CD14-positive monocyte (primary cell): ENCODE measurements at regions not wholly inside any gene's neighbourhood (a gene's known extent, or its start where the extent isn't known, plus 50 kb on each side); places are given as distances from the start of the nearest gene placed in this dataset.

Experiments used
- DNase-seq, 3 donors: peaks; one replicate each; pipeline ENCODE4 v3.0.0-alpha.2; 2011 to 2022
- H2AFZ ChIP-seq: 2 replicates; pipeline ENCODE4 v1.6.0; 2012; ENCODE audit warnings: mild to moderate bottlenecking, low read depth, low read length, inconsistent platforms; ENCODE audit not compliant: insufficient read depth, poor library complexity, severe bottlenecking
- H3K27ac ChIP-seq, 2 donors: 1 replicate in 1 of 2; 2 replicates in 1 of 2; pipeline ENCODE4 v1.5.1; 2012 to 2013; ENCODE audit warnings: low read length in 2 of 2, control low read depth in 1 of 2, inconsistent platforms in 1 of 2, low read depth in 1 of 2, mild to moderate bottlenecking in 1 of 2
- H3K27me3 ChIP-seq, 2 donors: one replicate each; pipeline versions ENCODE4 v1.6.0 to v1.6.1; 2011 to 2013; ENCODE audit warnings: low read length in 2 of 2; ENCODE audit not compliant: control insufficient read depth in 2 of 2, insufficient read depth in 2 of 2
- H3K36me3 ChIP-seq, 2 donors: replicated peaks in 1 of 2; 1 replicate in 1 of 2; 2 replicates in 1 of 2; pipeline versions ENCODE4 v1.5.1 to v1.6.1; 2012 to 2013; ENCODE audit warnings: low read length in 2 of 2, control low read depth in 1 of 2, inconsistent platforms in 1 of 2, mild to moderate bottlenecking in 1 of 2; ENCODE audit not compliant: insufficient read depth in 2 of 2, control insufficient read depth in 1 of 2
- H3K4me1 ChIP-seq, 2 donors: 1 replicate in 1 of 2; 2 replicates in 1 of 2; pipeline versions ENCODE4 v1.5.1 to v1.6.1; 2012 to 2013; ENCODE audit warnings: low read length in 2 of 2, control low read depth in 1 of 2, inconsistent platforms in 1 of 2, mild to moderate bottlenecking in 1 of 2, moderate library complexity in 1 of 2; ENCODE audit not compliant: insufficient read depth in 2 of 2, control insufficient read depth in 1 of 2
- H3K4me2 ChIP-seq: replicated peaks from 2 replicates; pipeline ENCODE3; 2012; ENCODE audit warnings: low read length, moderate library complexity, mild to moderate bottlenecking; ENCODE audit not compliant: poor library complexity, severe bottlenecking; ENCODE audit errors: extremely low read depth
- H3K4me3 ChIP-seq, 3 experiments: fragments of 200-600 bp in 1 of 3; sonication (generic) in 1 of 3; replicated peaks in 1 of 3; 1 replicate in 2 of 3; 2 replicates in 1 of 3; pipeline ENCODE4 v1.5.1; 2011 to 2013; ENCODE audit warnings: low read length in 3 of 3, mild to moderate bottlenecking in 3 of 3, control low read depth in 2 of 3, low read depth in 2 of 3, inconsistent platforms in 1 of 3, moderate library complexity in 1 of 3
- H3K79me2 ChIP-seq: 2 replicates; pipeline ENCODE4 v1.6.0; 2012; ENCODE audit warnings: mild to moderate bottlenecking, control low read depth, inconsistent platforms, low read length, moderate library complexity; ENCODE audit not compliant: insufficient read depth
- H3K9ac ChIP-seq: 2 replicates; pipeline ENCODE4 v1.6.0; 2017; ENCODE audit warnings: low read length, mild to moderate bottlenecking; ENCODE audit not compliant: insufficient read depth, poor library complexity, severe bottlenecking
- H3K9me3 ChIP-seq, 2 donors: replicated peaks in 1 of 2; 1 replicate in 1 of 2; 2 replicates in 1 of 2; pipeline versions ENCODE4 v1.5.1 to v1.6.1; 2012 to 2013; ENCODE audit warnings: low read length in 2 of 2, control low read depth in 1 of 2; ENCODE audit not compliant: control insufficient read depth in 1 of 2, insufficient read depth in 1 of 2
- H4K20me1 ChIP-seq: 2 replicates; pipeline ENCODE4 v1.6.0; 2012; ENCODE audit warnings: mild to moderate bottlenecking, low read length, control low read depth, moderate library complexity; ENCODE audit not compliant: insufficient read depth
- H3K27ac Mint-ChIP-seq, 7 donors: one replicate each; pipeline ENCODE4 v1.8.0; 2020; ENCODE audit warnings: mild to moderate bottlenecking in 7 of 7, mixed read lengths in 7 of 7, moderate library complexity in 6 of 7, inconsistent platforms in 2 of 7
- H3K27me3 Mint-ChIP-seq, 3 donors: one replicate each; pipeline ENCODE4 v1.8.0; 2021 to 2022; ENCODE audit warnings: low read depth in 3 of 3, mild to moderate bottlenecking in 3 of 3, mixed read lengths in 3 of 3, moderate library complexity in 3 of 3, inconsistent platforms in 1 of 3
- H3K36me3 Mint-ChIP-seq, 2 donors: one replicate each; pipeline ENCODE4 v1.8.0; 2020; ENCODE audit warnings: mixed read lengths in 2 of 2, inconsistent platforms in 1 of 2, mild to moderate bottlenecking in 1 of 2
- H3K4me1 Mint-ChIP-seq: one replicate; pipeline ENCODE4 v1.8.0; 2020; ENCODE audit warnings: mild to moderate bottlenecking, mixed read lengths
- H3K4me3 Mint-ChIP-seq, 2 donors: one replicate each; pipeline ENCODE4 v1.8.0; 2020; ENCODE audit warnings: mild to moderate bottlenecking in 2 of 2, mixed read lengths in 2 of 2, moderate library complexity in 1 of 2
- H3K9me3 Mint-ChIP-seq, 7 donors: one replicate each; pipeline ENCODE4 v1.8.0; 2020 to 2022; ENCODE audit warnings: mixed read lengths in 7 of 7, mild to moderate bottlenecking in 6 of 7, moderate library complexity in 6 of 7, inconsistent platforms in 2 of 7
- CTCF ChIP-seq: fragments of 200-600 bp; IDR thresholded peaks from one replicate; pipeline ENCODE4 v1.8.0; 2022; ENCODE audit warnings: antibody characterized with exemption, mild to moderate bottlenecking
- WGBS: methylation state at CpG from one replicate; pipeline ENCODE4 v1.1.5; 2013; ENCODE audit warnings: missing lambda C conversion rate; ENCODE audit not compliant: insufficient coverage; 5-methylcytosine and 5-hydroxymethylcytosine counted together
- intact Hi-C, 2 donors: fragments of 100-400 bp; cut with micrococcal nuclease; formaldehyde crosslinking; loops; one replicate each; pipeline versions ENCODE4 v1.15.0 to v1.15.1; 2023

GRCh38 chr3:22496641-22497040, 706.5 kb upstream of the UBE2E2 start:
- H4K20me1 ChIP-seq, result no peaks in the 10 kb centered on the region
- Mint-ChIP-seq H3K9me3 (peaks cover 0 to 7% (median 1%) of the 10 kb centered on the region in 7 donors), H3K4me1 (no peaks in the 10 kb centered on the region), H3K27ac (no peak overlapping the region), H3K27me3 (peaks cover 0 to 1% (median 0%) of the 10 kb centered on the region in 3 donors), H3K4me3 (no peak overlapping the region), H3K36me3 (no peaks in the 10 kb centered on the region)
- no peaks in the 10 kb centered on the region for H3K79me2 ChIP-seq
- no peak overlapping the region for H3K27ac ChIP-seq
- no peak overlapping the region for H3K9ac ChIP-seq
- no peak overlapping the region for H2AFZ ChIP-seq
- TF ChIP-seq CTCF, result no peak
- no peaks in the 10 kb centered on the region for H3K9me3 ChIP-seq
- intact Hi-C loops, result no loop called here
- no peak overlapping the region for H3K4me2 ChIP-seq
- no peak overlapping the region for H3K4me3 ChIP-seq
- H3K4me1 ChIP-seq, result no peaks in the 10 kb centered on the region
- H3K27me3 ChIP-seq, result no peaks in the 10 kb centered on the region
- no peaks in the 10 kb centered on the region for H3K36me3 ChIP-seq
- no peak for DNase-seq
- no CpG with 5 or more reads among the region's 1 CpG for WGBS

- Mint-ChIP-seq H3K27ac (no peak overlapping the region), H3K9me3 (peaks cover 0 to 10% (median 6%) of the 10 kb centered on the region in 7 donors), H3K4me1 (no peaks in the 10 kb centered on the region), H3K36me3 (no peaks in the 10 kb centered on the region), H3K27me3 (no peaks in the 10 kb centered on the region), H3K4me3 (no peak overlapping the region)
- intact Hi-C loops, result loop anchor here in 1 of 2 donors (5.0 kb wide), 1 partner anchor 370 kb away; no protein-coding TSS in a partner anchor
- no peak for DNase-seq
- H2AFZ ChIP-seq, result no peak overlapping the region
- H3K4me3 ChIP-seq, result no peak overlapping the region
- H4K20me1 ChIP-seq, result no peaks in the 10 kb centered on the region
- H3K9me3 ChIP-seq, result peaks cover 0 to 14% of the 10 kb centered on the region in 2 donors
- H3K9ac ChIP-seq, result no peak overlapping the region
- no peak overlapping the region for H3K4me2 ChIP-seq
- no peak for TF ChIP-seq CTCF
- H3K27ac ChIP-seq, result no peak overlapping the region
- no peaks in the 10 kb centered on the region for H3K79me2 ChIP-seq
- H3K4me1 ChIP-seq, result no peaks in the 10 kb centered on the region
- no peaks in the 10 kb centered on the region for H3K27me3 ChIP-seq
- no peaks in the 10 kb centered on the region for H3K36me3 ChIP-seq
- WGBS, result no CpG with 5 or more reads among the region's 1 CpG
These were observed 696.3 kb upstream of the UBE2E2 start for GRCh38 chr3:22506871-22507270.
